MG63 (cell line): ENCODE measurements at regions not wholly inside any gene's neighbourhood (a gene's known extent, or its start where the extent isn't known, plus 50 kb on each side); places are given as distances from the start of the nearest gene placed in this dataset.

ENCODE experiments used
- DNase-seq: peaks from one replicate; pipeline ENCODE4 v3.0.0-alpha.2; 2020
- H3K27me3 ChIP-seq: fragments of 250-450 bp; sonication (Bioruptor Pico); 2 replicates; pipeline ENCODE4 v1.5.1; 2020; ENCODE audit warnings: mild to moderate bottlenecking, moderate library complexity
- H3K36me3 ChIP-seq: fragments of 250-450 bp; sonication (Bioruptor Pico); 2 replicates; pipeline ENCODE4 v1.5.1; 2020; ENCODE audit warnings: mild to moderate bottlenecking, moderate library complexity
- H3K4me3 ChIP-seq: fragments of 250-450 bp; sonication (Bioruptor Pico); 2 replicates; pipeline ENCODE4 v1.5.1; 2020; ENCODE audit warnings: mild to moderate bottlenecking, moderate library complexity
- H3K9me3 ChIP-seq: fragments of 250-450 bp; sonication (Bioruptor Pico); 2 replicates; pipeline ENCODE4 v1.5.1; 2020; ENCODE audit warnings: mild to moderate bottlenecking, moderate library complexity

- H3K9me3 ChIP-seq, result no peaks in the 10 kb centered on the region
- no peaks in the 10 kb centered on the region for H3K36me3 ChIP-seq
- H3K4me3 ChIP-seq, result no peak overlapping the region
- H3K27me3 ChIP-seq, result no peaks in the 10 kb centered on the region
- DNase-seq, result no peak
Observed at GRCh38 chr20:53760025-53760441, 166.4 kb upstream of the ZNF217 start.

- no peak for DNase-seq
- no peak overlapping the region for H3K4me3 ChIP-seq
- no peaks in the 10 kb centered on the region for H3K27me3 ChIP-seq
- no peaks in the 10 kb centered on the region for H3K9me3 ChIP-seq
- H3K36me3 ChIP-seq, result no peaks in the 10 kb centered on the region
Observed at GRCh38 chr20:53757472-53757913, 163.9 kb upstream of the ZNF217 start.

- no peaks in the 10 kb centered on the region for H3K36me3 ChIP-seq
- H3K9me3 ChIP-seq, result no peaks in the 10 kb centered on the region
- no peak for DNase-seq
- no peaks in the 10 kb centered on the region for H3K27me3 ChIP-seq
- no peak overlapping the region for H3K4me3 ChIP-seq
Observed at GRCh38 chr20:53755733-53756531, 162.3 kb upstream of the ZNF217 start.

- Histone ChIP-seq H3K27me3 (no peaks in the 10 kb centered on the region), H3K4me3 (no peak overlapping the region), H3K36me3 (no peaks in the 10 kb centered on the region), H3K9me3 (no peaks in the 10 kb centered on the region)
- no peak for DNase-seq
Observed at GRCh38 chr20:53753880-53754459, 160.3 kb upstream of the ZNF217 start.

- Histone ChIP-seq H3K27me3 (no peaks in the 10 kb centered on the region), H3K9me3 (no peaks in the 10 kb centered on the region), H3K4me3 (no peak overlapping the region), H3K36me3 (no peaks in the 10 kb centered on the region)
- DNase-seq, result no peak
Observed at GRCh38 chr20:53752971-53753879, 159.6 kb upstream of the ZNF217 start.

GRCh38 chr20:53752583-53752970, 158.9 kb upstream of the ZNF217 start:
- Histone ChIP-seq H3K27me3 (no peaks in the 10 kb centered on the region), H3K36me3 (no peaks in the 10 kb centered on the region), H3K9me3 (no peaks in the 10 kb centered on the region), H3K4me3 (no peak overlapping the region)
- no peak for DNase-seq

- Histone ChIP-seq H3K4me3 (no peak overlapping the region), H3K36me3 (no peaks in the 10 kb centered on the region), H3K9me3 (no peaks in the 10 kb centered on the region), H3K27me3 (no peaks in the 10 kb centered on the region)
- DNase-seq, result no peak
Observed at GRCh38 chr20:53751620-53752318, 158.1 kb upstream of the ZNF217 start.

- DNase-seq, result peak; percentile 21
- no peaks in the 10 kb centered on the region for H3K36me3 ChIP-seq
Observed at GRCh38 chr20:53750827-53751619, 157.4 kb upstream of the ZNF217 start.

GRCh38 chr20:53749499-53749898, 155.9 kb upstream of the ZNF217 start:
- Histone ChIP-seq H3K4me3 (no peak overlapping the region), H3K27me3 (no peaks in the 10 kb centered on the region), H3K9me3 (no peaks in the 10 kb centered on the region), H3K36me3 (no peaks in the 10 kb centered on the region)
- DNase-seq, result no peak

More at GRCh38 chr20:53750827-53751619, 157.4 kb upstream of the ZNF217 start:
- Histone ChIP-seq H3K27me3 (no peaks in the 10 kb centered on the region), H3K4me3 (no peak overlapping the region), H3K9me3 (no peaks in the 10 kb centered on the region)

- no peak overlapping the region for H3K4me3 ChIP-seq
- no peaks in the 10 kb centered on the region for H3K27me3 ChIP-seq
- DNase-seq, result no peak
- H3K36me3 ChIP-seq, result no peaks in the 10 kb centered on the region
- no peaks in the 10 kb centered on the region for H3K9me3 ChIP-seq
Observed at GRCh38 chr20:53748821-53749421, 155.3 kb upstream of the ZNF217 start.

- Histone ChIP-seq H3K9me3 (no peaks in the 10 kb centered on the region), H3K36me3 (no peaks in the 10 kb centered on the region), H3K4me3 (no peak overlapping the region), H3K27me3 (no peaks in the 10 kb centered on the region)
- DNase-seq, result no peak
Observed at GRCh38 chr20:53748176-53748575, 154.5 kb upstream of the ZNF217 start.

GRCh38 chr20:53743607-53744260, 150.1 kb upstream of the ZNF217 start:
- H3K4me3 ChIP-seq, result no peak overlapping the region
- no peaks in the 10 kb centered on the region for H3K27me3 ChIP-seq
- H3K36me3 ChIP-seq, result no peaks in the 10 kb centered on the region

GRCh38 chr20:53742685-53743081, 149.0 kb upstream of the ZNF217 start:
- no peaks in the 10 kb centered on the region for H3K36me3 ChIP-seq
- no peaks in the 10 kb centered on the region for H3K9me3 ChIP-seq
- H3K27me3 ChIP-seq, result no peaks in the 10 kb centered on the region
- no peak overlapping the region for H3K4me3 ChIP-seq
- no peak for DNase-seq

More at GRCh38 chr20:53743607-53744260, 150.1 kb upstream of the ZNF217 start:
- no peaks in the 10 kb centered on the region for H3K9me3 ChIP-seq
- DNase-seq, result no peak

- H3K27me3 ChIP-seq, result no peaks in the 10 kb centered on the region
- DNase-seq, result no peak
- H3K36me3 ChIP-seq, result no peaks in the 10 kb centered on the region
- H3K9me3 ChIP-seq, result no peaks in the 10 kb centered on the region
- no peak overlapping the region for H3K4me3 ChIP-seq
Observed at GRCh38 chr20:53741726-53742028, 148.0 kb upstream of the ZNF217 start.
